Sigmoid colon (tissue), 6 donors: ENCODE measurements at regions not wholly inside any gene's neighbourhood (a gene's known extent, or its start where the extent isn't known, plus 50 kb on each side); places are given as distances from the start of the nearest gene placed in this dataset.

Experiments
- DNase-seq: peaks from one replicate; pipeline ENCODE4 v3.0.0-alpha.2; 2019
- H3K27ac ChIP-seq, 4 donors: fragments of 200-600 bp; sonication (generic); one replicate each; pipeline ENCODE4 v1.5.1; 2016 to 2019; ENCODE audit warnings: mild to moderate bottlenecking in 1 of 4
- H3K27me3 ChIP-seq, 3 donors: fragments of 200-600 bp; sonication (generic); one replicate each; pipeline ENCODE4 v1.5.1; 2019; ENCODE audit warnings: mild to moderate bottlenecking in 1 of 3
- H3K36me3 ChIP-seq, 4 donors: fragments of 200-600 bp; sonication (generic); one replicate each; pipeline ENCODE4 v1.5.1; 2016 to 2019
- H3K4me1 ChIP-seq, 4 donors: fragments of 200-600 bp; sonication (generic); one replicate each; pipeline ENCODE4 v1.5.1; 2017 to 2019
- H3K4me3 ChIP-seq, 4 donors: fragments of 200-600 bp; sonication (generic); one replicate each; pipeline ENCODE4 v1.5.1; 2017 to 2019; ENCODE audit warnings: mild to moderate bottlenecking in 2 of 4, moderate library complexity in 1 of 4
- H3K9me3 ChIP-seq, 4 donors: fragments of 200-600 bp in 3 of 4; sonication (generic) in 3 of 4; one replicate each; pipeline versions ENCODE4 v1.5.1 to v1.6.1; 2013 to 2019
- EP300 ChIP-seq, 4 donors: sonication (generic); formaldehyde crosslinking; IDR thresholded peaks; one replicate each; pipeline ENCODE4 v1.6.1; 2017; ENCODE audit warnings: antibody characterized with exemption in 4 of 4
- POLR2A ChIP-seq, 2 donors: fragments of 450-650 bp; IDR thresholded peaks; one replicate each; pipeline ENCODE4 v1.6.1; 2016; ENCODE audit warnings: antibody characterized with exemption in 2 of 2, mild to moderate bottlenecking in 2 of 2, moderate library complexity in 2 of 2
- POLR2AphosphoS5 ChIP-seq, 4 donors: sonication (generic); formaldehyde crosslinking; IDR thresholded peaks; one replicate each; pipeline ENCODE4 v1.6.1; 2017; ENCODE audit warnings: antibody characterized with exemption in 4 of 4
- WGBS, 2 donors: extraction: QIAGEN DNeasy Blood & Tissue Kit; methylation state at CpG; one replicate each; pipeline ENCODE4 v1.1.7; 2013; 5-methylcytosine and 5-hydroxymethylcytosine counted together
- intact Hi-C: fragments of 100-400 bp; cut with DNase I; formaldehyde crosslinking; loops from one replicate; pipeline ENCODE4 v1.15.1; 2023
- TF ChIP-seq, protein P1 (sequence below), 4 experiments: fragments of 450-650 bp in 3 of 4; fragments of 200-600 bp in 1 of 4; IDR thresholded peaks; one replicate each; pipeline ENCODE4 v1.5.1; 2016 to 2019; ENCODE audit warnings: antibody characterized with exemption in 4 of 4, mild to moderate bottlenecking in 3 of 4, moderate library complexity in 2 of 4
- donor health status: healthy with polysubstance abuse.
- donor health status: healthy.

DNA sequence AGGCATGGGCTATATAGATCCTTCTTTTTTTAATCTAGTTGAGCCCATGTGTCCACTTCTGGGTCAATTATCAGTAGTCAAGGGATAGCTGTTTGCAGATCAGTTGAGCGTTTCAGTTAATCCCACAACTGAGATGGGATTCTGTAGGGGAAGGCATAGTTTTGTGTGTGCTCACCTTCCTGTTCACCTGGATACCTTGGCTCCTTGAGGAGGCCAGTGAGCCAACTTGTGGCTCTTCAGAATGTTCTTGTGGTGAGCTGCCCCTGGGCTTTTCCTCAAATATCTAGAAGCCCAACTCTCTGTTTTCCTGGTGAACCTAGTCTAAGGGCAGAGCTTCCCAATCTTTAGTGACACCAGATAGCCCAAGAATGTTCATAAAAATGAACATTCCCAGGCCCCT lies 302.9 kb upstream of the TBX3 start:
- no peaks in the 10 kb centered on the region for H3K4me1 ChIP-seq
- TF ChIP-seq, protein P1, sequence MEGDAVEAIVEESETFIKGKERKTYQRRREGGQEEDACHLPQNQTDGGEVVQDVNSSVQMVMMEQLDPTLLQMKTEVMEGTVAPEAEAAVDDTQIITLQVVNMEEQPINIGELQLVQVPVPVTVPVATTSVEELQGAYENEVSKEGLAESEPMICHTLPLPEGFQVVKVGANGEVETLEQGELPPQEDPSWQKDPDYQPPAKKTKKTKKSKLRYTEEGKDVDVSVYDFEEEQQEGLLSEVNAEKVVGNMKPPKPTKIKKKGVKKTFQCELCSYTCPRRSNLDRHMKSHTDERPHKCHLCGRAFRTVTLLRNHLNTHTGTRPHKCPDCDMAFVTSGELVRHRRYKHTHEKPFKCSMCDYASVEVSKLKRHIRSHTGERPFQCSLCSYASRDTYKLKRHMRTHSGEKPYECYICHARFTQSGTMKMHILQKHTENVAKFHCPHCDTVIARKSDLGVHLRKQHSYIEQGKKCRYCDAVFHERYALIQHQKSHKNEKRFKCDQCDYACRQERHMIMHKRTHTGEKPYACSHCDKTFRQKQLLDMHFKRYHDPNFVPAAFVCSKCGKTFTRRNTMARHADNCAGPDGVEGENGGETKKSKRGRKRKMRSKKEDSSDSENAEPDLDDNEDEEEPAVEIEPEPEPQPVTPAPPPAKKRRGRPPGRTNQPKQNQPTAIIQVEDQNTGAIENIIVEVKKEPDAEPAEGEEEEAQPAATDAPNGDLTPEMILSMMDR (IDR thresholded peaks at IDR 0.05), result no peak
- TF ChIP-seq POLR2AphosphoS5 (IDR thresholded peaks at IDR 0.05) (no peak), POLR2A (IDR thresholded peaks at IDR 0.05) (no peak)
- no peaks in the 10 kb centered on the region for H3K36me3 ChIP-seq
- WGBS, 2 donors, result 89% methylated on average over 1 of the region's 1 CpG
- no peak overlapping the region for H3K4me3 ChIP-seq
- H3K27ac ChIP-seq, result no peak overlapping the region
- H3K27me3 ChIP-seq, result no peaks in the 10 kb centered on the region
- intact Hi-C loops, result no loop called here
- DNase-seq, result no peak
- H3K9me3 ChIP-seq, result no peaks in the 10 kb centered on the region

DNA sequence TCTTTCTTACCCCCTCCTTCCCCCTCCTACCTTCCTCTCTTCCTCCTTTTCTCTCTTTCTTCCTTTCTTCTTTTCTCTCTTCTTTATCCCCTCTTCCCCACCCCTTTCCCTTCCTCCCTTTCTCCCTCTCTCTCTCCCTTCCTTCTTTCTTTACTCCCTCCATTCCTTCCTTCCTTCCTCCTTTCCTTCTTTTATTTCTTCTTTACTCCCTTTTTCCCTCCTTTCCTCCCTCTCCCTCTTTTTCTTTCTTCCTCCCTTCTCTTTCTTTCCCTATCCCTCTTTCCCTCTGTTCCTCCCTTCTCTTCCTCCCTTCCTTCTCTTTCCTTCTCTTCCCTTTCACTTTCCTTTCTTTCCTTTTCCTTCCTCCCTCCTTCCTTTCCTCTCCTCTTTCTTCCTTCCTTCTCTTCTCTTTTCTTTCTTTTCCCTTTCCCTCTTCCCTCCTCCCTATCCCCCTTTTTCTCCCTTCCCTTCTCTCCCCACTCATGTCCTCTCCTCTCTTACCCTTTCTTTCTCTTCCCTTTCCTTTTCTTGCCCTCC lies 302.3 kb upstream of the TBX3 start:
- H3K27me3 ChIP-seq, result no peaks in the 10 kb centered on the region
- no peak overlapping the region for H3K4me3 ChIP-seq
- no peak overlapping the region for H3K27ac ChIP-seq
- intact Hi-C loops, result no loop called here
- H3K9me3 ChIP-seq, result no peaks in the 10 kb centered on the region
- no peaks in the 10 kb centered on the region for H3K36me3 ChIP-seq
- DNase-seq, result no peak
- peaks cover 0 to 4% (median 0%) of the 10 kb centered on the region in 4 donors for H3K4me1 ChIP-seq
- no peak for TF ChIP-seq POLR2AphosphoS5 (IDR thresholded peaks at IDR 0.05)
- TF ChIP-seq, protein P1 (IDR thresholded peaks at IDR 0.05), result no peak
- TF ChIP-seq POLR2A (IDR thresholded peaks at IDR 0.05), result no peak
- no peak for TF ChIP-seq EP300 (IDR thresholded peaks at IDR 0.05)

DNA sequence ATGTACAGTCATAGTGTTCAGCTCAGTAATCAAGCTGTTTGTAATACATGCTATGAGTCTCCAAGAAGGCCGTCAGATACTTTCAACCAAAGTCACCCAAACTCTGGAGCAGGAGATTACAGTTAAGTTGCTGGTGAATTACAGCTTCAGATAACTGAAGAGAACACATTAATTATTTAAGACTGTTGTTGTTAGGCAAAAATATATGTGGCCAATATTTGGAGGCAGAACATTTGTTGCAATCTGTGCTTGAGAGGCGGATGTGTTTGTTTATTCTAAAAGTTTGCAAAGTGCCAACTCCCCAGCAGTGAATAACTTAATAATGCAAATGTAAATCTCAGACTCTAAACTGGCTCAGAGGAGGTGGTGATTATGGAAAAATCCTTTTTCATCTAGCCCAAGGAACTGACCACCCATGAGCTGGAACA lies 300.7 kb upstream of the TBX3 start:
- H3K4me3 ChIP-seq, result no peak overlapping the region
- no peaks in the 10 kb centered on the region for H3K36me3 ChIP-seq
- no peak for TF ChIP-seq POLR2AphosphoS5 (IDR thresholded peaks at IDR 0.05)
- TF ChIP-seq POLR2A (IDR thresholded peaks at IDR 0.05), result no peak
- TF ChIP-seq EP300 (IDR thresholded peaks at IDR 0.05), result no peak
- TF ChIP-seq, protein P1 (IDR thresholded peaks at IDR 0.05), result no peak

GRCh38 chr12:114982760-114983159 lies 298.8 kb upstream of the TBX3 start:
- Histone ChIP-seq H3K27ac (no peak overlapping the region), H3K36me3 (no peaks in the 10 kb centered on the region), H3K4me1 (peaks cover 0 to 11% (median 0%) of the 10 kb centered on the region in 4 donors), H3K9me3 (no peaks in the 10 kb centered on the region), H3K27me3 (no peaks in the 10 kb centered on the region), H3K4me3 (no peak overlapping the region)
- TF ChIP-seq POLR2AphosphoS5 (IDR thresholded peaks at IDR 0.05), result no peak
- no peak for TF ChIP-seq EP300 (IDR thresholded peaks at IDR 0.05)
- TF ChIP-seq, protein P1 (IDR thresholded peaks at IDR 0.05), result no peak
- TF ChIP-seq POLR2A (IDR thresholded peaks at IDR 0.05), result no peak
- no peak for DNase-seq
- intact Hi-C loops, result no loop called here
- WGBS, 2 donors, result 58 to 64% methylated on average over 2 of the region's 2 CpGs

More for the DNA sequence above, 300.7 kb upstream of the TBX3 start:
- no peaks in the 10 kb centered on the region for H3K9me3 ChIP-seq
- WGBS, 2 donors, result 78 to 80% methylated on average over 2 of the region's 2 CpGs
- no peaks in the 10 kb centered on the region for H3K27me3 ChIP-seq
- no peak overlapping the region for H3K27ac ChIP-seq
- peaks cover 0 to 11% (median 0%) of the 10 kb centered on the region in 4 donors for H3K4me1 ChIP-seq
- DNase-seq, result no peak
- intact Hi-C loops, result no loop called here

GRCh38 chr12:114981036-114981435 lies 297.1 kb upstream of the TBX3 start:
- no peak overlapping the region for H3K4me3 ChIP-seq
- TF ChIP-seq, protein P1 (IDR thresholded peaks at IDR 0.05), result no peak
- TF ChIP-seq EP300 (IDR thresholded peaks at IDR 0.05), result no peak
- no peak for TF ChIP-seq POLR2A (IDR thresholded peaks at IDR 0.05)
- TF ChIP-seq POLR2AphosphoS5 (IDR thresholded peaks at IDR 0.05), result no peak
- no peaks in the 10 kb centered on the region for H3K36me3 ChIP-seq
- 71 to 82% methylated on average over 4 of the region's 4 CpGs for WGBS, 2 donors
- H3K4me1 ChIP-seq, result peaks cover 0 to 11% (median 0%) of the 10 kb centered on the region in 4 donors
- H3K9me3 ChIP-seq, result no peaks in the 10 kb centered on the region
- DNase-seq, result no peak
- H3K27ac ChIP-seq, result no peak overlapping the region
- intact Hi-C loops, result no loop called here
- H3K27me3 ChIP-seq, result no peaks in the 10 kb centered on the region
